HG03139 (cell line): ENCODE measurements at regions not wholly inside any gene's neighbourhood (a gene's known extent, or its start where the extent isn't known, plus 50 kb on each side); places are given as distances from the start of the nearest gene placed in this dataset.
"Not testable (repeated sequence)": the region's sequence is repeated elsewhere in the genome, so short reads cannot be mapped to it uniquely, and the experiment has no call there.

Experiments
- ATAC-seq: cut with Tn5 transposase; IDR thresholded peaks from one replicate; pipeline ENCODE4 v1.9.1; 2021; ENCODE audit not compliant: unreplicated experiment

- not testable (repeated sequence) for ATAC-seq
These were observed 188.5 kb downstream of the ADRA2C start for GRCh38 chr4:3954540-3955320.

GRCh38 chr4:3955321-3956164, 189.4 kb downstream of the ADRA2C start:
- peak; percentile 98 for ATAC-seq

GRCh38 chr4:3956165-3956867, 190.1 kb downstream of the ADRA2C start:
- not testable (repeated sequence) for ATAC-seq

- ATAC-seq, result not testable (repeated sequence)
These were observed 195.0 kb downstream of the ADRA2C start for GRCh38 chr4:3961091-3961672.

GRCh38 chr4:3964572-3965278, 198.5 kb downstream of the ADRA2C start:
- ATAC-seq, result not testable (repeated sequence)

GRCh38 chr4:3967204-3967603, 201.0 kb downstream of the ADRA2C start:
- not testable (repeated sequence) for ATAC-seq

- ATAC-seq, result not testable (repeated sequence)
These were observed 206.4 kb downstream of the ADRA2C start for GRCh38 chr4:3972626-3973025.

- ATAC-seq, result not testable (repeated sequence)
These were observed 207.5 kb downstream of the ADRA2C start for GRCh38 chr4:3973581-3974200.

GRCh38 chr4:3983518-3984125, 217.4 kb downstream of the ADRA2C start:
- not testable (repeated sequence) for ATAC-seq

- not testable (repeated sequence) for ATAC-seq
These were observed 218.6 kb downstream of the ADRA2C start for GRCh38 chr4:3984796-3985195.

- not testable (repeated sequence) for ATAC-seq
These were observed 220.2 kb downstream of the ADRA2C start for GRCh38 chr4:3986412-3986811.

GRCh38 chr4:3997386-3997785, 229.3 kb downstream of the OTOP1 start:
- ATAC-seq, result not testable (repeated sequence)

GRCh38 chr4:4004036-4004435, 222.7 kb downstream of the OTOP1 start:
- not testable (repeated sequence) for ATAC-seq

- not testable (repeated sequence) for ATAC-seq
These were observed 222.0 kb downstream of the OTOP1 start for GRCh38 chr4:4004702-4005101.

- ATAC-seq, result not testable (repeated sequence)
These were observed 220.4 kb downstream of the OTOP1 start for GRCh38 chr4:4006356-4006755.

GRCh38 chr4:4019071-4019470, 207.7 kb downstream of the OTOP1 start:
- not testable (repeated sequence) for ATAC-seq

GRCh38 chr4:4021161-4021560, 205.6 kb downstream of the OTOP1 start:
- ATAC-seq, result not testable (repeated sequence)

- not testable (repeated sequence) for ATAC-seq
These were observed 200.0 kb downstream of the OTOP1 start for GRCh38 chr4:4026708-4027107.

- not testable (repeated sequence) for ATAC-seq
These were observed 198.0 kb downstream of the OTOP1 start for GRCh38 chr4:4028752-4029151.
